ENCODE measurements at regions not wholly inside any gene's neighbourhood (a gene's known extent, or its start where the extent isn't known, plus 50 kb on each side); places are given as distances from the start of the nearest gene placed in this dataset.
"Not testable (repeated sequence)": the region's sequence is repeated elsewhere in the genome, so short reads cannot be mapped to it uniquely, and the experiment has no call there.

DNA sequence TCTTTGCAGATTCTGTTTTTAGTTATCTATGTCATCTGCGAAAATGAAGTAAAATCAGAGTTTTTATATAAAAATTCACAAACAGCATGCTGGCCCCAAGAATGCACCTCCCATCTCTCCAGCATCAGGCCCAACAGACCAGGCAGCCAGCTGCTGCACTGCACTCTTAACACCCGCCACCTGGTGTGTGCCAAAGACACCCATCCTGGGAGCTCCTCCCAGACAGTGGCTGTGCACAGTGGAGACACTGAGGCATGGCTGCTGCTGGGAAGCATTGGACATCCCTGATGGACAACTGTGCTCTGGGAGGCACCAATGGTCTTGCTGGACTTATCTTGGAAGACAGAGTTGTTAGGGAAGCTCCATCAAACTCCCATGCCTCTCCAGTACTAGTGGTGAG, 817.2 kb downstream of the TMEM121 start:
- FAIRE-seq (no peak), DNase-seq (ENCODE audit: insufficient read length, low spot score) (no peak)
- TF ChIP-seq POLR2AphosphoS5 (IDR thresholded peaks at IDR 0.05; ENCODE audit: low read depth, low read length) (no peak), POU2F2 (IDR thresholded peaks at IDR 0.05; ENCODE audit: low read depth, low read length) (no peak)

DNA sequence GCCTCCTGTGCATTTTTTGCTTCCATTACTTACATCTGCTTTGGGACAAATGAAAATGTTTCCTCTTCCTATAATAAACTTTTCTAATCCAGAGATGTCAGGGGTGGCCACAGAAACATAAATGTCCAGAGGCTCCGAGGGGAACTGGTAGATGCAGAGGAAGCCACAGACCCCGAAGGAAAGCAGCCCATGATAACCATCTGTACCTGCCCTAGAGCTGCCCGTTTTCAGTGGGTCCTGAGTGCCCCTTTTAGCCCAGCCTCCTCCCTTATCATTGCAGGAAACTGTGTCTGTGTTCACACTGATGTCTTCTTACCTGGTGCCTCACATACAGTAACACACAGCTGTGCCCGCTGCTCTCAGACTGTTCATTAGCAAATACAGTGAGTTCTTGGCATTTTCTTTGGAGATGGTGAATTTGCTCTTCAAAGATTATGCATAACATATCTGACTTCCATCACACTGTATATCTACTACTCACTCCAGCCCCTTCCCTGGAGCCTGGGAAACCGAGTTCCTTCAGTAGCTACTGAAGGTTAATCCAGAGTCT, 817.8 kb downstream of the TMEM121 start:
- DNase-seq (ENCODE audit: insufficient read length, low spot score); FAIRE-seq: not testable (repeated sequence)

DNA sequence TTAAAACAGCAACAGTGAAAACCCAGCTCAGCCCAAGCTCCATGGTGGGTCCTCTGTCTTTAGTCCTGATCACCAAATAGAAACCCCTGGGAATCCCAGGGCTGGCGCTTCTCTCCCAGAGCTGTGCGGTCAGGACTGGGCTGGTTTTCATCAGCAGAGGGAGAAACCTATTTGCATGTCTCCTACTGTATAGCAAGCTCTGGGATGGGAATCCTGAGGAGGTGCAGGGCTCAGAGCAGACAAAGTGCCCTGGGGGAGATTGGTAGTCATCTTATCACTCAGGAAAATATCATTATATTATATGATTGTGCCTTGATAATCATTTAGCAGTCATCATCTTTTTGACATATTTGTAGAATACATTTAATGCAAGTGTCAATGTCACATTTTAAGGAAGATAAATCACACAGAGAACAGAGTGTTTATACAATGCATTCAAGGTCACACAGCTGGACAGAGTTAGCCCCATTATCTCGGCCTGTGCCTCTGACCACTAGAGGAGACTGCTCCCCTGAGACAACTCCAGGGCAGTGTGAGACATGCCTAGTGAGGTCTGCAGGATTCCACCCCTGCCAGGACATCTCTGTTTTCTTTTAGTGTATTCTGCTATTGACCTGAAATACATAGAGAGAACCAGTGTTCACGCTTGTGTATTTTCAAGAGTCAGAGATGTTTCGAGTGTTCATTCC, 818.6 kb downstream of the TMEM121 start:
- DNase-seq (ENCODE audit: insufficient read length, low spot score) = not testable (repeated sequence)

GRCh38 chr14:106346084-106346483, 819.7 kb downstream of the TMEM121 start:
- FAIRE-seq = no peak
- no peak for TF ChIP-seq POU2F2 (IDR thresholded peaks at IDR 0.05; ENCODE audit: low read depth, low read length)
- no peak for TF ChIP-seq POLR2A (IDR thresholded peaks at IDR 0.05; ENCODE audit: low read depth, low read length)
- TF ChIP-seq TAF1 (IDR thresholded peaks at IDR 0.05; ENCODE audit: low read depth, low read length) = no peak
- no peak for TF ChIP-seq SPI1 (IDR thresholded peaks at IDR 0.05; ENCODE audit: low read depth, low read length)
- TF ChIP-seq POLR2AphosphoS5 (IDR thresholded peaks at IDR 0.05; ENCODE audit: low read depth, low read length) = no peak
- TF ChIP-seq PAX5 (IDR thresholded peaks at IDR 0.05; ENCODE audit: insufficient read depth, low read length, severe bottlenecking) = no peak
- DNase-seq (ENCODE audit: insufficient read length, low spot score) = no peak

More for the DNA sequence above, 818.6 kb downstream of the TMEM121 start:
- not testable (repeated sequence) for FAIRE-seq

DNA sequence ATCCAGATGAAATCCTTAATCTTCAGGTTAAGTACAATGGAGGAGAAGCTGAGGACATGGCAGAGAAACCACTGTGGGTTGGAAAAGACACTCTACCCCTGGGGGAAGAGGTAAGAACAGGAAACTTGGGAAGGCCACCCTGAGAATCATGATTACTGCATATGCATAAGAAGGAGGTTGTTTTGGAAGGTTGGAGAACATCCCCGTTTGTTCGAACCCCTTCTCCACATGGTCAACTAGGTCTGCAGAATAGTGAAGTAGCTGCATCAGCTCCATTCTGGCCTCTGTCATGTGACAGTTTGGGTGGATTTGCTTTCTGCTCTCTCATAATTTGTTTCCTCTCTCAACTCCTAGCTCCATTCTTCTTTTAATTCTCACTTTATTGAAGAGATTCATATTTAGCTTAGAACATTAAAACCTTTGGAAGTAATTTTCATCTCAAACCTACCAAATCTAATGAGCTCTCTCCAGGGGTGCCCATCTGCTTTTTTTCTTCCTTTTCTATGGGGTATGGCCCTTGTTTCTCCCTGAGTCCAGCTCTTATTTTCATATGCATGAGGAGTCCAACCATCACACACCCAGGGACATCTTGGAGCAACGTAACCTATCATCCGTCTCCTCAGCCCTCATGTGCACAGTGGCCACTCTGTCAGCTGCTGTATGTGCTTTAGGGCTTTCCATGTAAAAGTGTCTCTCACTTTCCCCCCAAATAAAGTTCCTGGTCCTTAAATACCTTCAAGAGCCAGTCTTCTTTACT, 820.3 kb downstream of the TMEM121 start:
- FAIRE-seq (no peak), DNase-seq (ENCODE audit: insufficient read length, low spot score) (no peak)
- TF ChIP-seq SPI1 (IDR thresholded peaks at IDR 0.05; ENCODE audit: low read depth, low read length) = no peak
- TF ChIP-seq PAX5 (IDR thresholded peaks at IDR 0.05; ENCODE audit: insufficient read depth, low read length, severe bottlenecking) = no peak
- TF ChIP-seq POLR2AphosphoS5 (IDR thresholded peaks at IDR 0.05; ENCODE audit: low read depth, low read length) = no peak
- no peak for TF ChIP-seq POU2F2 (IDR thresholded peaks at IDR 0.05; ENCODE audit: low read depth, low read length)
- TF ChIP-seq TAF1 (IDR thresholded peaks at IDR 0.05; ENCODE audit: low read depth, low read length) = no peak
- TF ChIP-seq POLR2A (IDR thresholded peaks at IDR 0.05; ENCODE audit: low read depth, low read length) = no peak

DNA sequence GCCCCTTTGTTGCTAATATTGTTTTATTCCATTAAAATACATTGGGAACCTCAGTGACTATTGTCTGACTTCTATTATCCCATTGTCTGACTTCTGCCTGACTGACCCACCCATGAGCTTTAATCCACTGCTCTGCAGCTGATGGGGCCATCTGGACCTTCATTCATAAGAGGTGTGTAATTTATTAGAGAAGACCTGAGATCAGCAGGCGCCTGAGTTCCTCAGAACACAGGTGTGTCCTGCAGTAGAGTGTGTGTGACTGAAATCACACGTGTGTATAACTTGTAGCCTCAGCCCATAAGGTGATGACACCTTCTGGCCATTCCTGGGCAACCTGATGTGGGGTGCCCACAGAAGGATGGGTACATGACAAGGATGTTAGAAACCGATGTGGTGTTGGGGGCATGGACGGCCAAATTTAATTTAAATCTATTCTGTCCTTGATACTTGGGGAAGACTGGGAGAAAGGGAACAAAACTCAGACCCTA, 821.0 kb downstream of the TMEM121 start:
- FAIRE-seq = no peak
- no peak for DNase-seq (ENCODE audit: insufficient read length, low spot score)
- TF ChIP-seq SPI1 (IDR thresholded peaks at IDR 0.05; ENCODE audit: low read depth, low read length) (no peak), POU2F2 (IDR thresholded peaks at IDR 0.05; ENCODE audit: low read depth, low read length) (no peak), POLR2A (IDR thresholded peaks at IDR 0.05; ENCODE audit: low read depth, low read length) (no peak), PAX5 (IDR thresholded peaks at IDR 0.05; ENCODE audit: insufficient read depth, low read length, severe bottlenecking) (no peak), POLR2AphosphoS5 (IDR thresholded peaks at IDR 0.05; ENCODE audit: low read depth, low read length) (no peak), TAF1 (IDR thresholded peaks at IDR 0.05; ENCODE audit: low read depth, low read length) (no peak)

DNA sequence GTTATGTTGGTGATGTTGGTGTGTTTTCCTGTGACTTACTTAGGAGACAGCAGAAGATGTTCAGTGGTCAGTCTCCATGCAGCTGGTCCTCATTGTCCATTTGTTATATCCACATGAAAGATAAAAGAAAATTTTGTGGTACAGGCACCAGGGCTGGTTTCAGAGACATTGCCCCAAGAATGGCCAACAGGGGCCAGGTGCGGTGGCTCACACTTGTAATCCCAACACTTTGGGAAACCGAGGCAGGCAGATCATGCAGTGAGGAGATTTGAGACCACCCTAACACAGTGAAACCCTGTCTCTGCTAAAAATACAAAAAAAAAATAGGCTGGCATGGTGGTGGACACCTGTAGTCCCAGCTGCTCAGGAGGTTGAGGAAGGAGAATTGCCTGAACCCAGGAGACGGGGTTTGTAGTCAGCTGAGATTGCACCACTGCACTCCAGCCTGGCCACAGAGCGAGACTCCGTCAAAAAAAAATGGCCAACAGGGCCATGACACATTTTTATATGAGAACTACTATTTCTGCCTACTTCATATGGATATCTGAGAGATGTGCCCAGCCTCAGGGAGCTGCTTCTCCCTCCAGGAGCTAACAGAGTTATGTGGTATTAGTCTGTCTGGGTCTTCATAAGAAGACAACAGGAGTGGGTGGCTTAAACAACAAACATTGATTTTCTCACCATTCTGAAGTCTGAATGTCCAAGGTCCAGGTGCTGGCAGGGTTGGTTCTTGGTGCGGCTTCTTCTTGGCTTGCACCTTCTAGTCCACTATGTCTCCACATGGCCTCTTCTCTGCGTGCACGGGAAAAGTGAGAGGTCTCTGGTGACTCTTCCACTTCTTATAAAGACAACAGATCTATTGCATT, 821.7 kb downstream of the TMEM121 start:
- TF ChIP-seq POLR2AphosphoS5 (IDR thresholded peaks at IDR 0.05; ENCODE audit: low read depth, low read length) = no peak
- TF ChIP-seq POU2F2 (IDR thresholded peaks at IDR 0.05; ENCODE audit: low read depth, low read length) = no peak
- no peak for TF ChIP-seq POLR2A (IDR thresholded peaks at IDR 0.05; ENCODE audit: low read depth, low read length)
- TF ChIP-seq SPI1 (IDR thresholded peaks at IDR 0.05; ENCODE audit: low read depth, low read length) = no peak
- no peak for TF ChIP-seq PAX5 (IDR thresholded peaks at IDR 0.05; ENCODE audit: insufficient read depth, low read length, severe bottlenecking)
- FAIRE-seq (no peak), DNase-seq (ENCODE audit: insufficient read length, low spot score) (no peak)

DNA sequence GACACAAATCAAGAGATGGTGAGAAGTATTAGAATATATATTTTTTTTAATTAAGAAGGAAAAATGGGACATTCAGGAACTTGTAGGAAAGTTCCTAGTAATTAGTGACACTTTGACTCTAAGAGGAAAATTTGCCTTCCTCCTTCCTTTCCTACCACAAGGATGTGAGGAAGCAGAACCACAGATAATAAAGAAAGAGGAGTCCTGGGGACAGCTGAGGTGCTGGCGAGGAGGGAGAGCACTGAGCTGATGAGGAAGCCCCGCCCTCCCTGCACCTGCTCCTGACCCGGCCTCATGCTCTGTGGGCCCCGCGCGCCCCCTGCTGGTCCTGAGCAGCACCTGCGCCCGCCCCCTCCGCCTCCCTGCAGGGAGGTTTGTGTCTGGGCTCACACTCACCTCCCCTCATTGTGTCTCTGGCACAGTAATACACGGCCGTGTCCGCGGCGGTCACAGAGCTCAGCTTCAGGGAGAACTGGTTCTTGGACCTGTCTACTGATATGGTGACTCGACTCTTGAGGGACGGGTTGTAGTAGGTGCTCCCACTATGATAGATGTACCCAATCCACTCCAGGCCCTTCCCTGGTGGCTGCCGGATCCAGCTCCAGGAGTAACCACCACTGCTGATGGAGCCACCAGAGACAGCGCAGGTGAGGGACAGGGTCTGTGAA, 822.6 kb downstream of the TMEM121 start:
- FAIRE-seq = peak; percentile 31
- not testable (repeated sequence) for DNase-seq (ENCODE audit: insufficient read length, low spot score)

- not testable (repeated sequence) for DNase-seq (ENCODE audit: insufficient read length, low spot score); FAIRE-seq
These were observed 823.5 kb downstream of the TMEM121 start for GRCh38 chr14:106349678-106350457.

DNA sequence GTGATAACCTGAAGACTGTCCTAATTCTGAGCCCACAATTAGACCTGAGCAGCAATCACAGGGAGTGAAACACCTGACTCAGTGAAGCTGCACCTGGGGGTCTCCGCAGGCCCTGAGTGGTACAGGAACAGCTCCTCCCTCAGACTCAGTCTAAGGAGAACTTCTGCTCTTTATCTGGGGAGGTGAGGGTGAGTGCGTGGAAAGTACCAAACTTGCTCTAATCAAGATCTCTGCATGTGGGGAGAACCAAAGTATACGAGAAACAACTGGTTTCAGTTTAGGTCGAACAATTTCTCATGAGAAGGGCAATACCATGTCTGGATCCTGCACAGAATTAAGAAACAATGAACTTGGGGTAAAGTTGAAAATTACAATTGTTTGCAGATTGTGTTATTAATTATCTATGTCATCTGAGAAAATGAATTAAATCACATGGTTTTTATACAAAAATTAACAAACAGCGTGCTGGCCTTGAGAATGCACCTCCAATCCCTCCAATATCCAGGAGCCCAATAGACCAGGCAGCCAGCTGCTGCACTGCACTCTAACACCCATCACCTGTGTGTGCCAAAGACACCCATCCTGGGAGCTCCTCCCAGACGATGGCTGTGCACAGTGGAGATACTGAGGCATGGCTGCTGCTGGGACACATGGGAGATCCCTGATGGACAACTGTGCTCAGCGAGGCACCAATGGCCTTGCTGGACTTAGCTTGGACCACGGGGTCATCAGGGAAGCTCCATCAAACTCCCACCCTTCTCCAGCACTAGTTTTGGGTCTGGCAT, 828.8 kb downstream of the TMEM121 start:
- not testable (repeated sequence) for DNase-seq (ENCODE audit: insufficient read length, low spot score); FAIRE-seq

DNA sequence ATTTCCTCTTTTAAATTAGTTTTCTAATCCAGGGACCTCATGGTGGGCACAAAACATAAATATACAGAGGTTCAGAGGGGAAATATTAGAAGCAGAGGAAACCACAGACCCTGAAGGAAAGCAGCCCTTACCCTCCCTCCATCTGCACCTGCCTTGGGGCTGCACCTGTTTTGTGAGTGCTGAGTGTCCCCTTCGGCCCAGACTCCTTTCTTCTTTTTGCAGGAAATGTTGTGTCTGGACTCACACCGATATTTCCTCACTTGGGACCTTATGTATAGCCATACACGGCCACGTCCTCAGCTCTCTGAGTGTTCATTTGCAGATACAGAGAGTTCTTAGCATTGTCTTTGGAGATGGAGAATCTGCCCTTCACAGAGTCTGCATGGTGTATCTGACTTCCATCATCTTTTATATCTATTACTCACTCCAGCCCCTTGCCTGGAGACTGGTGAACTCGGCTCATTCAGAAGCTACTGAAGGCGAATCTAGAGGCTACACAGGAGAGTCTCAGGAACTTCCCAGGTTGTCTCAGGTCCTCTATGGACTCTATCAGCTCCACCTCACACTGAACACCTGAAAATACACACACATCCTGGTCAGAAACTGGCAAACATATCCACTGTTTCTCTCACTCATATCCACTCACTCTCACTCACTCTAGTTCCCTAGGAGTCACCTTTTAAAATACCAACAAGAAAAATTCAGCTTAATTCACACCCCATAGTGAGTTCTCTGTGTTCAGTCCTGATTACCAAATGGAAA, 829.7 kb downstream of the TMEM121 start:
- FAIRE-seq; DNase-seq (ENCODE audit: insufficient read length, low spot score): not testable (repeated sequence)

DNA sequence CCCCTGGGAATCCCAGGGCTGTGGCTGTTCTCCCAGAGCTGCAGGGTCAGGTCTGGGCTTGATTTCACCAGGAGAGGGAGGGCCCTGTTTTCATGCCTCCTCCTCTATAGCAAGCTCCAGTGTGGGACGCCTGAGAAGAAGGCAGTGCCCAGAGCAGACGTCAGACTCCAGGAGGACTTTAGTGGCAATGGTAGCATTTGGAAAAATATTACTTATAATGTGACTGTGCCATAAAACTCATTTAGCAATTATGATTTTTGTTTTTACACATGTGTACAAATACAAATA, 830.2 kb downstream of the TMEM121 start:
- DNase-seq (ENCODE audit: insufficient read length, low spot score); FAIRE-seq: not testable (repeated sequence)

- FAIRE-seq = peak; percentile 41
- not testable (repeated sequence) for DNase-seq (ENCODE audit: insufficient read length, low spot score)
These were observed 832.9 kb downstream of the TMEM121 start for GRCh38 chr14:106359157-106359887.
